ENCODE measurements at regions not wholly inside any gene's neighbourhood (a gene's known extent, or its start where the extent isn't known, plus 50 kb on each side); places are given as distances from the start of the nearest gene placed in this dataset.

DNA sequence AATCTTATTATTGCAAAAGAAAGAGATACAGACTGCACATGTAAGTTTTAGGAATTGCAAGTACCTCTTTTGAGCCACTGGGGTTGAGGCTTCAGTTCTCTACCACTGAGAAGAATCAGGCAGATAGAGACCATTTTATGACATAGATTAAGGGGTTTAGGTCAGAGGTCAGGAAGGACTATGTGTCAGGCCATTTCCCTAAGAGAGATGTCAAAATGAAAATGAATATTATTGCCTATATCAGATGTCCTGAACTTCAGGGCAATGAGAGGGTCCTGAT, 113.7 kb downstream of the GATA6 start:
- Histone ChIP-seq H3K9me3 (ENCODE audit: control insufficient read depth in 4 of 4, low read length in 3 of 4) (no peaks in the 10 kb centered on the region), H3K4me1 (ENCODE audit: control insufficient read depth in 4 of 4, insufficient read depth in 4 of 4, low read length in 3 of 4) (peaks cover 2 to 14% (median 14%) of the 10 kb centered on the region in 4 donors), H3K27ac (ENCODE audit: low read depth in 1 of 2, low read length in 2 of 2) (peak overlapping the region in 1 of 2 donors; percentile 13), H3K4me3 (ENCODE audit: low read depth in 1 of 3, low read length in 3 of 3) (no peak overlapping the region), H3K27me3 (ENCODE audit: control insufficient read depth in 4 of 4, insufficient read depth in 4 of 4, low read length in 3 of 4) (no peaks in the 10 kb centered on the region), H3K36me3 (ENCODE audit: control insufficient read depth in 4 of 4, insufficient read depth in 3 of 4, low read depth in 1 of 4, low read length in 3 of 4) (no peaks in the 10 kb centered on the region), H3K9ac (ENCODE audit: low read depth in 1 of 2, low read length in 2 of 2) (no peak overlapping the region)
- no peak for TF ChIP-seq FOXA1 (IDR thresholded peaks at IDR 0.05)
- TF ChIP-seq SP1 (IDR thresholded peaks at IDR 0.05) = no peak
- TF ChIP-seq HNF4G (IDR thresholded peaks at IDR 0.05) = no peak
- DNase-seq (ENCODE audit: low spot score) = no peak

DNA sequence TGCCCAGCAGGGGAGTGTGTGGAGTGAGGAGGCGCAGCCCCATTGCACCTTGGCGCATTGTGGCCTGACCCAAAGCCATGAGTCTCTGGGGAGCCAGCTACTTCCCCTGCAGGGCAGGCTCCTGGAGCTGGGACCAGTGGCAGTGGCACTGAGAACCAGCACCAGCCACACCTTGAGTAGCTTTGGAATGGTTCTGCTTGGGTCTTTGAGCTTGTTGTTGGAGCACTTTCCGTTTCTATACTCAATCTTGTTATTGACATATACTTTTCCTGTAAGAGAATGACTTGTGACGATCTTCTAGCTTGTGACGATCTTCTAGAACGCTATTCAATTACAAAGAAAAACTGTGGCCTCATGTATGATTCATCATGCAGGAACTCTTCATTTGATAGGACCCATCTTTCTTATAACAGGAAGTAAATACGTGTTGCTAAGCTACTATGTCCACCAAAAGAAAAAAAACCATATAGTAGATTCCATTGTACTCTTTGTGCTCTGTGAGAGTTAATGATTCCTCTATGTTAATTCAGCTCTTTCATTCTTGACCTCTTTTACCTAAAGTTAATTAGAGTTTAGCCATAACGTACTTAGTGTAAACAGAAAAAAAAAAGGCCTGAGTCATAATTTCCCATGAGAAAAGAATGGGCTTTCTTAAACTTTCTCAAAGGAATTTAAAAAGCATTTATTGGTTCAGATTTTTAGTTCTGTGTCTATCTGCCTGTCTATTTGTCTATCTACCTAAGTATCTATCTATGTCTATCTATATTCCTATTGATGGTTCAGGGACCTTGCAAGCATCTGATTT, 113.1 kb downstream of the GATA6 start:
- no peak for DNase-seq (ENCODE audit: low spot score)
- H3K4me3 ChIP-seq (ENCODE audit: low read depth in 1 of 3, low read length in 3 of 3) = no peak overlapping the region
- no peaks in the 10 kb centered on the region for H3K27me3 ChIP-seq (ENCODE audit: control insufficient read depth in 4 of 4, insufficient read depth in 4 of 4, low read length in 3 of 4)
- peak overlapping the region in 1 of 2 donors; percentile 13 for H3K27ac ChIP-seq (ENCODE audit: low read depth in 1 of 2, low read length in 2 of 2)
- TF ChIP-seq JUND (IDR thresholded peaks at IDR 0.05) (peak; percentile 84 to 87), HNF4G (IDR thresholded peaks at IDR 0.05) (no peak), HNF4A (conservative IDR thresholded peaks at IDR 0.05) (no peak), RAD21 (IDR thresholded peaks at IDR 0.05) (no peak), TAF1 (conservative IDR thresholded peaks at IDR 0.05) (no peak), RXRA (IDR thresholded peaks at IDR 0.05) (no peak)
- TF ChIP-seq, protein P1, sequence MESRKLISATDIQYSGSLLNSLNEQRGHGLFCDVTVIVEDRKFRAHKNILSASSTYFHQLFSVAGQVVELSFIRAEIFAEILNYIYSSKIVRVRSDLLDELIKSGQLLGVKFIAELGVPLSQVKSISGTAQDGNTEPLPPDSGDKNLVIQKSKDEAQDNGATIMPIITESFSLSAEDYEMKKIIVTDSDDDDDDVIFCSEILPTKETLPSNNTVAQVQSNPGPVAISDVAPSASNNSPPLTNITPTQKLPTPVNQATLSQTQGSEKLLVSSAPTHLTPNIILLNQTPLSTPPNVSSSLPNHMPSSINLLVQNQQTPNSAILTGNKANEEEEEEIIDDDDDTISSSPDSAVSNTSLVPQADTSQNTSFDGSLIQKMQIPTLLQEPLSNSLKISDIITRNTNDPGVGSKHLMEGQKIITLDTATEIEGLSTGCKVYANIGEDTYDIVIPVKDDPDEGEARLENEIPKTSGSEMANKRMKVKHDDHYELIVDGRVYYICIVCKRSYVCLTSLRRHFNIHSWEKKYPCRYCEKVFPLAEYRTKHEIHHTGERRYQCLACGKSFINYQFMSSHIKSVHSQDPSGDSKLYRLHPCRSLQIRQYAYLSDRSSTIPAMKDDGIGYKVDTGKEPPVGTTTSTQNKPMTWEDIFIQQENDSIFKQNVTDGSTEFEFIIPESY (IDR thresholded peaks at IDR 0.05) = no peak
- TF ChIP-seq, protein P2, sequence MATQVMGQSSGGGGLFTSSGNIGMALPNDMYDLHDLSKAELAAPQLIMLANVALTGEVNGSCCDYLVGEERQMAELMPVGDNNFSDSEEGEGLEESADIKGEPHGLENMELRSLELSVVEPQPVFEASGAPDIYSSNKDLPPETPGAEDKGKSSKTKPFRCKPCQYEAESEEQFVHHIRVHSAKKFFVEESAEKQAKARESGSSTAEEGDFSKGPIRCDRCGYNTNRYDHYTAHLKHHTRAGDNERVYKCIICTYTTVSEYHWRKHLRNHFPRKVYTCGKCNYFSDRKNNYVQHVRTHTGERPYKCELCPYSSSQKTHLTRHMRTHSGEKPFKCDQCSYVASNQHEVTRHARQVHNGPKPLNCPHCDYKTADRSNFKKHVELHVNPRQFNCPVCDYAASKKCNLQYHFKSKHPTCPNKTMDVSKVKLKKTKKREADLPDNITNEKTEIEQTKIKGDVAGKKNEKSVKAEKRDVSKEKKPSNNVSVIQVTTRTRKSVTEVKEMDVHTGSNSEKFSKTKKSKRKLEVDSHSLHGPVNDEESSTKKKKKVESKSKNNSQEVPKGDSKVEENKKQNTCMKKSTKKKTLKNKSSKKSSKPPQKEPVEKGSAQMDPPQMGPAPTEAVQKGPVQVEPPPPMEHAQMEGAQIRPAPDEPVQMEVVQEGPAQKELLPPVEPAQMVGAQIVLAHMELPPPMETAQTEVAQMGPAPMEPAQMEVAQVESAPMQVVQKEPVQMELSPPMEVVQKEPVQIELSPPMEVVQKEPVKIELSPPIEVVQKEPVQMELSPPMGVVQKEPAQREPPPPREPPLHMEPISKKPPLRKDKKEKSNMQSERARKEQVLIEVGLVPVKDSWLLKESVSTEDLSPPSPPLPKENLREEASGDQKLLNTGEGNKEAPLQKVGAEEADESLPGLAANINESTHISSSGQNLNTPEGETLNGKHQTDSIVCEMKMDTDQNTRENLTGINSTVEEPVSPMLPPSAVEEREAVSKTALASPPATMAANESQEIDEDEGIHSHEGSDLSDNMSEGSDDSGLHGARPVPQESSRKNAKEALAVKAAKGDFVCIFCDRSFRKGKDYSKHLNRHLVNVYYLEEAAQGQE (IDR thresholded peaks at IDR 0.05) = no peak
- peaks cover 2 to 14% (median 14%) of the 10 kb centered on the region in 4 donors for H3K4me1 ChIP-seq (ENCODE audit: control insufficient read depth in 4 of 4, insufficient read depth in 4 of 4, low read length in 3 of 4)
- no peaks in the 10 kb centered on the region for H3K9me3 ChIP-seq (ENCODE audit: control insufficient read depth in 4 of 4, low read length in 3 of 4)
- no peaks in the 10 kb centered on the region for H3K36me3 ChIP-seq (ENCODE audit: control insufficient read depth in 4 of 4, insufficient read depth in 3 of 4, low read depth in 1 of 4, low read length in 3 of 4)
- no peak overlapping the region for H3K9ac ChIP-seq (ENCODE audit: low read depth in 1 of 2, low read length in 2 of 2)
- WGBS = 74% methylated on average over 8 of the region's 8 CpGs

DNA sequence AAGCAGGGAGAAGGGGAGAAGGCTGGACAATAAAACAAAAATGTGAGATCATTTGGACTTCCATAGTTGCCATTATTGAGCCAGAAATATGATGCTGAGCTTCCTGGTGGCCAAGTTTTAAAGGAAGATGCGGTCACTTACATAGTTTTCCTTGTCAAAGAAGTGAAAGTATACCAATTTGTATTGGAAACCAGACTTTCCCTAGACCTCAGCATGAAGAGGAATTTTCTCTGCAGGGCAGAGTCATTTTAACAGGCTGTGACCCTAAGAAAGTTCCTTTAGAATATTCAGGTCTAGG, 111.0 kb downstream of the GATA6 start:
- Histone ChIP-seq H3K27me3 (ENCODE audit: control insufficient read depth in 4 of 4, insufficient read depth in 4 of 4, low read length in 3 of 4) (no peaks in the 10 kb centered on the region), H3K4me3 (ENCODE audit: low read depth in 1 of 3, low read length in 3 of 3) (no peak overlapping the region), H3K36me3 (ENCODE audit: control insufficient read depth in 4 of 4, insufficient read depth in 3 of 4, low read depth in 1 of 4, low read length in 3 of 4) (no peaks in the 10 kb centered on the region), H3K4me1 (ENCODE audit: control insufficient read depth in 4 of 4, insufficient read depth in 4 of 4, low read length in 3 of 4) (peaks cover 4 to 5% (median 5%) of the 10 kb centered on the region in 4 donors), H3K9ac (ENCODE audit: low read depth in 1 of 2, low read length in 2 of 2) (no peak overlapping the region), H3K27ac (ENCODE audit: low read depth in 1 of 2, low read length in 2 of 2) (no peak overlapping the region), H3K9me3 (ENCODE audit: control insufficient read depth in 4 of 4, low read length in 3 of 4) (no peaks in the 10 kb centered on the region)
- no peak for DNase-seq (ENCODE audit: low spot score)
- TF ChIP-seq FOXA2 (IDR thresholded peaks at IDR 0.05) (no peak), HNF4G (IDR thresholded peaks at IDR 0.05) (no peak), RAD21 (IDR thresholded peaks at IDR 0.05) (no peak), TAF1 (conservative IDR thresholded peaks at IDR 0.05) (no peak), FOXA1 (IDR thresholded peaks at IDR 0.05) (no peak), HNF4A (conservative IDR thresholded peaks at IDR 0.05) (no peak), NR2F2 (IDR thresholded peaks at IDR 0.05) (no peak), GABPA (IDR thresholded peaks at IDR 0.05 in 1 of 2, conservative IDR thresholded peaks at IDR 0.05 in 1 of 2) (no peak), JUND (IDR thresholded peaks at IDR 0.05) (no peak), SP1 (IDR thresholded peaks at IDR 0.05) (no peak), RXRA (IDR thresholded peaks at IDR 0.05) (no peak)
- TF ChIP-seq, protein P3, sequence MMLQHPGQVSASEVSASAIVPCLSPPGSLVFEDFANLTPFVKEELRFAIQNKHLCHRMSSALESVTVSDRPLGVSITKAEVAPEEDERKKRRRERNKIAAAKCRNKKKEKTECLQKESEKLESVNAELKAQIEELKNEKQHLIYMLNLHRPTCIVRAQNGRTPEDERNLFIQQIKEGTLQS (IDR thresholded peaks at IDR 0.05) = no peak
- TF ChIP-seq, protein P4, sequence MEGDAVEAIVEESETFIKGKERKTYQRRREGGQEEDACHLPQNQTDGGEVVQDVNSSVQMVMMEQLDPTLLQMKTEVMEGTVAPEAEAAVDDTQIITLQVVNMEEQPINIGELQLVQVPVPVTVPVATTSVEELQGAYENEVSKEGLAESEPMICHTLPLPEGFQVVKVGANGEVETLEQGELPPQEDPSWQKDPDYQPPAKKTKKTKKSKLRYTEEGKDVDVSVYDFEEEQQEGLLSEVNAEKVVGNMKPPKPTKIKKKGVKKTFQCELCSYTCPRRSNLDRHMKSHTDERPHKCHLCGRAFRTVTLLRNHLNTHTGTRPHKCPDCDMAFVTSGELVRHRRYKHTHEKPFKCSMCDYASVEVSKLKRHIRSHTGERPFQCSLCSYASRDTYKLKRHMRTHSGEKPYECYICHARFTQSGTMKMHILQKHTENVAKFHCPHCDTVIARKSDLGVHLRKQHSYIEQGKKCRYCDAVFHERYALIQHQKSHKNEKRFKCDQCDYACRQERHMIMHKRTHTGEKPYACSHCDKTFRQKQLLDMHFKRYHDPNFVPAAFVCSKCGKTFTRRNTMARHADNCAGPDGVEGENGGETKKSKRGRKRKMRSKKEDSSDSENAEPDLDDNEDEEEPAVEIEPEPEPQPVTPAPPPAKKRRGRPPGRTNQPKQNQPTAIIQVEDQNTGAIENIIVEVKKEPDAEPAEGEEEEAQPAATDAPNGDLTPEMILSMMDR (IDR thresholded peaks at IDR 0.05; ENCODE audit: low read depth, low read length, missing input control) = no peak
- TF ChIP-seq, protein P1 (IDR thresholded peaks at IDR 0.05) = no peak
- TF ChIP-seq, protein P5, sequence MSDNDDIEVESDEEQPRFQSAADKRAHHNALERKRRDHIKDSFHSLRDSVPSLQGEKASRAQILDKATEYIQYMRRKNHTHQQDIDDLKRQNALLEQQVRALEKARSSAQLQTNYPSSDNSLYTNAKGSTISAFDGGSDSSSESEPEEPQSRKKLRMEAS (IDR thresholded peaks at IDR 0.05) = no peak
- WGBS = 95% methylated on average over 1 of the region's 1 CpG

All from liver (tissue), 8 donors.